Ishikawa (cell line): ENCODE measurements at regions not wholly inside any gene's neighbourhood (a gene's known extent, or its start where the extent isn't known, plus 50 kb on each side); places are given as distances from the start of the nearest gene placed in this dataset.

Source experiments
- CEBPB ChIP-seq: IDR thresholded peaks from 2 replicates; pipeline ENCODE4 v1.6.1; 2012
- CREB1 ChIP-seq: IDR thresholded peaks from 2 replicates; pipeline ENCODE4 v1.6.1; 2012; ENCODE audit warnings: low read depth
- EGR1 ChIP-seq: IDR thresholded peaks from 2 replicates; pipeline ENCODE4 v1.6.1; 2012
- EP300 ChIP-seq: IDR thresholded peaks from 2 replicates; pipeline ENCODE4 v1.6.1; 2012; ENCODE audit warnings: borderline replicate concordance
- FOXM1 ChIP-seq: IDR thresholded peaks from 2 replicates; pipeline ENCODE4 v1.6.1; 2012; ENCODE audit warnings: low read depth, borderline replicate concordance
- NFIC ChIP-seq: IDR thresholded peaks from 2 replicates; pipeline ENCODE4 v1.6.1; 2012
- RAD21 ChIP-seq: IDR thresholded peaks from 2 replicates; pipeline ENCODE4 v1.6.1; 2012; ENCODE audit warnings: low read depth
- REST ChIP-seq: IDR thresholded peaks from 2 replicates; pipeline ENCODE4 v1.6.1; 2012; ENCODE audit warnings: low read depth, mild to moderate bottlenecking
- TAF1 ChIP-seq: IDR thresholded peaks from 2 replicates; pipeline ENCODE4 v1.6.1; 2012; ENCODE audit warnings: low read depth, mild to moderate bottlenecking
- TCF12 ChIP-seq: IDR thresholded peaks from 2 replicates; pipeline ENCODE4 v1.6.1; 2012; ENCODE audit warnings: low read depth
- TEAD4 ChIP-seq: IDR thresholded peaks from 2 replicates; pipeline ENCODE4 v1.6.1; 2012
- YY1 ChIP-seq: IDR thresholded peaks from 2 replicates; pipeline ENCODE4 v1.6.1; 2012; ENCODE audit warnings: low read depth
- ZBTB7A ChIP-seq: IDR thresholded peaks from 2 replicates; pipeline ENCODE4 v1.6.1; 2012; ENCODE audit warnings: low read depth
- TF ChIP-seq, protein P1 (sequence below): IDR thresholded peaks from 2 replicates; pipeline ENCODE4 v1.6.1; 2012
- TF ChIP-seq, protein P2 (sequence below): IDR thresholded peaks from 2 replicates; pipeline ENCODE4 v1.6.1; 2012

- TF ChIP-seq CEBPB: no peak
- TF ChIP-seq REST: no peak
- TF ChIP-seq, protein P1, sequence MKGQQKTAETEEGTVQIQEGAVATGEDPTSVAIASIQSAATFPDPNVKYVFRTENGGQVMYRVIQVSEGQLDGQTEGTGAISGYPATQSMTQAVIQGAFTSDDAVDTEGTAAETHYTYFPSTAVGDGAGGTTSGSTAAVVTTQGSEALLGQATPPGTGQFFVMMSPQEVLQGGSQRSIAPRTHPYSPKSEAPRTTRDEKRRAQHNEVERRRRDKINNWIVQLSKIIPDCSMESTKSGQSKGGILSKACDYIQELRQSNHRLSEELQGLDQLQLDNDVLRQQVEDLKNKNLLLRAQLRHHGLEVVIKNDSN: no peak
- no peak for TF ChIP-seq ZBTB7A
- TF ChIP-seq CREB1: no peak
- TF ChIP-seq YY1: no peak
- no peak for TF ChIP-seq NFIC
- no peak for TF ChIP-seq TCF12
- no peak for TF ChIP-seq TAF1
- TF ChIP-seq, protein P2, sequence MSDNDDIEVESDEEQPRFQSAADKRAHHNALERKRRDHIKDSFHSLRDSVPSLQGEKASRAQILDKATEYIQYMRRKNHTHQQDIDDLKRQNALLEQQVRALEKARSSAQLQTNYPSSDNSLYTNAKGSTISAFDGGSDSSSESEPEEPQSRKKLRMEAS: no peak
- TF ChIP-seq TEAD4: no peak
- TF ChIP-seq RAD21: no peak
- TF ChIP-seq FOXM1: no peak
- no peak for TF ChIP-seq EP300
- no peak for TF ChIP-seq EGR1
These were observed 1116.3 kb downstream of the FAT4 start for GRCh38 chr4:126431049-126431448.

GRCh38 chr4:126435491-126435890, 1120.7 kb downstream of the FAT4 start:
- TF ChIP-seq CEBPB (no peak), EGR1 (no peak), RAD21 (no peak), TEAD4 (no peak), NFIC (no peak), CREB1 (no peak), EP300 (no peak), FOXM1 (no peak), TAF1 (no peak), YY1 (no peak), ZBTB7A (no peak), TCF12 (no peak), REST (no peak)
- TF ChIP-seq, protein P2: no peak

DNA sequence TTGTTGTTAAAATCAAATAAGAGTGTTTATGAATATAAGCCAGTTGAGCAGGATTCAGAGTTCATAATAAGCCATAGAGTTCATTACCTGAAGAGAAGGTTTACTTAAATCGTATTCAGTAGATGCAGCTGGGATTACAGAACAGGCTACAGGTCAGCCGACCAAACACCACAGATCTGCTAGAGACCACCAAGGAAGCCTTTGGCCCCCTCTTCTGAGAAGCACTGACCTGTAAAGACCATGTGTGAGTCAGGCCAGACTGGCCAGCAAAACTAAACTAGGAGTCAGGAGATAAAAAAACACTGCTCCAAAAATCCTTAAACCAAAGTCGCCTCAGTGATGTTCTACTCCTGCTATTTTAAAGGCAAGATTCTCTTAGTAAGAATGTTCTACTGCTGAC, 1125.5 kb downstream of the FAT4 start:
- no peak for TF ChIP-seq EP300

DNA sequence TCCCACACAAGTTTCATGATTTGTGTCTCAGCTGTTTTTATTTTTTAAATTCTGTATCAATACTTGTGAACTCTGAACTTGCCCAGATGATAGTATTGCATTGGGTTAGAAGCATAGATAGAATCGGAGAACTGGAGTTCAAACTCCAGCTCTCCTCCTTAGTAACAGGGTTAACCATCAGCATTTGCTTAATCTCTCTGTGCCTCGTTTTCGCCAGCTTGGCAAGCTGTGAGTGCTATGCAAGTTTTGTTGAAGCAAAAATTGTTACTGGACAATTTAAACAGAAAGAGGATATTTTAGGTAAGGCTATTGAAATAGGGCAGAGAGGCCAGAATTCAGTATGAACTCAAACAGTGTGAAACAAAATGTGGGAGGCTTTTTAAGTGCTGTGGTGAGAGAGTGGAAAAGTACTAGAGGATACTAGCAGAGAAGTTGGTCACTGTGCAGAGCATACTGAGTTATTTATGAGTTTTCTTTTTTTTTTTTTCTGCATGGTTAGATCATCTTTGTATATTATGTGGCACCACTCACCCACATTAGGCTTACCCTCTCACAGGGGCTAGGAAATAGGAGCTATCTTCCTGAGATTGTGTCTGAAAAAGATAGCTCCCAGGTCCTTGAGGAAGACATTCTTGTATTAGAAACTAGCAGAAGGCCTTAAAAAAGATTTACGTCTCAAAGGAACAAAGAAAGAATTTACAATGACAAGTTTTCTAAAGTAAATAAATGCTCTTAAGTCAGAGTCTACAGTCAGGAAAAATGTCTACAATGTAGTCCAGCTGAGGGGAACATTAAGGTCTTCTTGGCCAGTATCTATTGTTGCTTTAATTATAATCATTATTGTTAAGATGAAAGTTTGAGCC, 1126.6 kb downstream of the FAT4 start:
- TF ChIP-seq REST (no peak), ZBTB7A (no peak), YY1 (no peak), TEAD4 (no peak)

DNA sequence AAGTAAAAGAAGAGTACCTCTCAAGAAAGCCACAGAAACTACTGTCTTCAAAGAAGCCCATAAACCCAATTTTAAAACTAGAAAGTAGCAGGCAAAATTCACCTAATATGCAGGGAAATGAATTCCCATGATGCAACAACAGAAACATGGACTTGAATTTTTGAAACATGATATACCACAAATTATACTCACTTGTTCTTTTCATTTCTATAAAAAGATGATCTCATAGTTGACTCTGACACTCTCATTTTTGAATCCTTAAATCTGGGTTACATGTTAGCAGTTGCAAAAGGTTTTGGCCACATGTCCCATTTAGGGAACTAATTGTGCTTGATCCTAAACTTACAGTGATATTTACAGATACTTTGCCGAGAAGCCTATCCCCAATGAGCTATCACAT, 1130.8 kb downstream of the FAT4 start:
- no peak for TF ChIP-seq EP300
- TF ChIP-seq, protein P1: no peak
- no peak for TF ChIP-seq YY1
- no peak for TF ChIP-seq NFIC
- TF ChIP-seq, protein P2: no peak
- TF ChIP-seq CEBPB: no peak
